Muscle of leg (tissue), 3 donors: ENCODE measurements at regions not wholly inside any gene's neighbourhood (a gene's known extent, or its start where the extent isn't known, plus 50 kb on each side); places are given as distances from the start of the nearest gene placed in this dataset.

Source experiments
- DNase-seq: peaks from one replicate; pipeline ENCODE4 v3.0.0; 2013
- H3K27ac ChIP-seq: one replicate; pipeline ENCODE4 v1.5.1; 2013; ENCODE audit warnings: mild to moderate bottlenecking, low read length, control low read depth
- H3K27me3 ChIP-seq: one replicate; pipeline ENCODE4 v1.6.1; 2013; ENCODE audit warnings: low read length; ENCODE audit not compliant: control insufficient read depth, insufficient read depth
- H3K36me3 ChIP-seq: one replicate; pipeline ENCODE4 v1.6.1; 2013; ENCODE audit warnings: low read length; ENCODE audit not compliant: control insufficient read depth, insufficient read depth
- H3K4me1 ChIP-seq: one replicate; pipeline ENCODE4 v1.6.1; 2013; ENCODE audit warnings: low read length; ENCODE audit not compliant: control insufficient read depth, insufficient read depth
- H3K4me3 ChIP-seq: one replicate; pipeline ENCODE4 v1.5.1; 2013; ENCODE audit warnings: low read length, control low read depth
- H3K9me3 ChIP-seq: replicated peaks from 2 replicates; pipeline ENCODE4 v1.6.1; 2013; ENCODE audit warnings: low read depth, low read length; ENCODE audit not compliant: control insufficient read depth
- WGBS: methylation state at CpG from one replicate; pipeline ENCODE4 v1.1.5; 2013; ENCODE audit warnings: missing lambda C conversion rate; ENCODE audit not compliant: insufficient coverage; 5-methylcytosine and 5-hydroxymethylcytosine counted together

- no peaks in the 10 kb centered on the region for H3K27me3 ChIP-seq
- 51% methylated on average over 2 of the region's 4 CpGs for WGBS
- H3K36me3 ChIP-seq: no peaks in the 10 kb centered on the region
- no peak for DNase-seq
- H3K4me3 ChIP-seq: no peak overlapping the region
- H3K4me1 ChIP-seq: no peaks in the 10 kb centered on the region
- H3K9me3 ChIP-seq: no peaks in the 10 kb centered on the region
- no peak overlapping the region for H3K27ac ChIP-seq
These were observed 265.0 kb downstream of the KIF4B start for GRCh38 chr5:155278532-155278931.

GRCh38 chr5:155282503-155283107 lies 269.1 kb downstream of the KIF4B start:
- DNase-seq: no peak
- Histone ChIP-seq H3K4me1 (no peaks in the 10 kb centered on the region), H3K27ac (no peak overlapping the region), H3K9me3 (no peaks in the 10 kb centered on the region), H3K4me3 (no peak overlapping the region), H3K27me3 (no peaks in the 10 kb centered on the region), H3K36me3 (no peaks in the 10 kb centered on the region)
- WGBS: 44% methylated on average over 2 of the region's 6 CpGs

- Histone ChIP-seq H3K4me1 (no peaks in the 10 kb centered on the region), H3K27ac (no peak overlapping the region), H3K4me3 (no peak overlapping the region), H3K27me3 (no peaks in the 10 kb centered on the region), H3K36me3 (no peaks in the 10 kb centered on the region), H3K9me3 (no peaks in the 10 kb centered on the region)
- DNase-seq: no peak
- 50% methylated on average over 1 of the region's 1 CpG for WGBS
These were observed 272.2 kb downstream of the KIF4B start for GRCh38 chr5:155285706-155286105.

GRCh38 chr5:155290937-155291336 lies 277.4 kb downstream of the KIF4B start:
- Histone ChIP-seq H3K27ac (no peak overlapping the region), H3K4me1 (no peaks in the 10 kb centered on the region), H3K36me3 (no peaks in the 10 kb centered on the region), H3K4me3 (no peak overlapping the region), H3K27me3 (no peaks in the 10 kb centered on the region), H3K9me3 (no peaks in the 10 kb centered on the region)
- WGBS: no CpG with 5 or more reads among the region's 1 CpG
- no peak for DNase-seq

- Histone ChIP-seq H3K36me3 (no peaks in the 10 kb centered on the region), H3K4me3 (no peak overlapping the region), H3K27ac (no peak overlapping the region), H3K4me1 (no peaks in the 10 kb centered on the region), H3K27me3 (no peaks in the 10 kb centered on the region), H3K9me3 (no peaks in the 10 kb centered on the region)
- 81% methylated on average over 3 of the region's 4 CpGs for WGBS
- DNase-seq: no peak
These were observed 280.1 kb downstream of the KIF4B start for GRCh38 chr5:155293605-155294178.

- no CpG with 5 or more reads among the region's 1 CpG for WGBS
- no peak for DNase-seq
These were observed 281.6 kb downstream of the KIF4B start for GRCh38 chr5:155295111-155295510.

GRCh38 chr5:155299386-155300005 lies 285.9 kb downstream of the KIF4B start:
- no peak for DNase-seq
- no peaks in the 10 kb centered on the region for H3K9me3 ChIP-seq
- H3K27me3 ChIP-seq: no peaks in the 10 kb centered on the region
- H3K4me3 ChIP-seq: no peak overlapping the region
- no peaks in the 10 kb centered on the region for H3K4me1 ChIP-seq
- 69% methylated on average over 3 of the region's 8 CpGs for WGBS
- H3K27ac ChIP-seq: no peak overlapping the region
- H3K36me3 ChIP-seq: no peaks in the 10 kb centered on the region

More at GRCh38 chr5:155295111-155295510, 281.6 kb downstream of the KIF4B start:
- Histone ChIP-seq H3K27me3 (no peaks in the 10 kb centered on the region), H3K4me1 (no peaks in the 10 kb centered on the region), H3K27ac (no peak overlapping the region), H3K9me3 (no peaks in the 10 kb centered on the region), H3K36me3 (no peaks in the 10 kb centered on the region), H3K4me3 (no peak overlapping the region)

- Histone ChIP-seq H3K9me3 (no peaks in the 10 kb centered on the region), H3K27ac (no peak overlapping the region), H3K27me3 (no peaks in the 10 kb centered on the region), H3K4me1 (no peaks in the 10 kb centered on the region), H3K4me3 (no peak overlapping the region), H3K36me3 (no peaks in the 10 kb centered on the region)
- WGBS: 94% methylated on average over 2 of the region's 3 CpGs
- no peak for DNase-seq
These were observed 289.6 kb downstream of the KIF4B start for GRCh38 chr5:155303120-155303519.

GRCh38 chr5:155307229-155307628 lies 293.7 kb downstream of the KIF4B start:
- Histone ChIP-seq H3K4me1 (no peaks in the 10 kb centered on the region), H3K36me3 (no peaks in the 10 kb centered on the region), H3K9me3 (no peaks in the 10 kb centered on the region), H3K27ac (no peak overlapping the region), H3K27me3 (no peaks in the 10 kb centered on the region), H3K4me3 (no peak overlapping the region)
- DNase-seq: no peak
- WGBS: 100% methylated on average over 1 of the region's 3 CpGs

- no peak overlapping the region for H3K4me3 ChIP-seq
- H3K27ac ChIP-seq: no peak overlapping the region
- H3K9me3 ChIP-seq: no peaks in the 10 kb centered on the region
- no peaks in the 10 kb centered on the region for H3K27me3 ChIP-seq
- no peaks in the 10 kb centered on the region for H3K4me1 ChIP-seq
- H3K36me3 ChIP-seq: no peaks in the 10 kb centered on the region
- no peak for DNase-seq
These were observed 294.7 kb downstream of the KIF4B start for GRCh38 chr5:155308289-155308688.
